ENCODE measurements at regions not wholly inside any gene's neighbourhood (a gene's known extent, or its start where the extent isn't known, plus 50 kb on each side); places are given as distances from the start of the nearest gene placed in this dataset.

- H3K27me3 ChIP-seq = peaks cover 0 to 40% of the 10 kb centered on the region in 2 donors
- intact Hi-C loops (cut with DNase I) = no loop called here
- H3K4me1 ChIP-seq = peaks cover 9 to 19% of the 10 kb centered on the region in 2 donors
- H3K36me3 ChIP-seq = no peaks in the 10 kb centered on the region
- DNase-seq = no peak
- no peaks in the 10 kb centered on the region for H3K9me3 ChIP-seq
- ATAC-seq = no peak
- TF ChIP-seq CTCF (IDR thresholded peaks at IDR 0.05) = no peak
- no peak overlapping the region for H3K4me3 ChIP-seq
- no peak overlapping the region for H3K27ac ChIP-seq
Observed at GRCh38 chr7:25946181-25946580, 205.8 kb upstream of the NFE2L3 start.

GRCh38 chr7:25947669-25948516 lies 204.1 kb upstream of the NFE2L3 start:
- TF ChIP-seq CTCF (IDR thresholded peaks at IDR 0.05) = no peak
- H3K36me3 ChIP-seq = no peaks in the 10 kb centered on the region
- peaks cover 9 to 27% of the 10 kb centered on the region in 2 donors for H3K4me1 ChIP-seq
- no peak for ATAC-seq
- no peak for DNase-seq
- intact Hi-C loops (cut with DNase I) = no loop called here
- H3K27me3 ChIP-seq = peaks cover 0 to 40% of the 10 kb centered on the region in 2 donors
- no peak overlapping the region for H3K27ac ChIP-seq
- no peak overlapping the region for H3K4me3 ChIP-seq
- H3K9me3 ChIP-seq = no peaks in the 10 kb centered on the region

- ATAC-seq = peak; percentile 42
- intact Hi-C loops (cut with DNase I) = no loop called here
- peak in 1 of 4 donors; percentile 54 for DNase-seq
- H3K4me1 ChIP-seq = peaks cover 9 to 27% of the 10 kb centered on the region in 2 donors
- H3K27ac ChIP-seq = peak overlapping the region in 1 of 2 donors; percentile 53
- H3K4me3 ChIP-seq = peak overlapping the region; percentile 65 to 66
- peaks cover 0 to 37% of the 10 kb centered on the region in 2 donors for H3K27me3 ChIP-seq
- no peaks in the 10 kb centered on the region for H3K36me3 ChIP-seq
- no peak for TF ChIP-seq CTCF (IDR thresholded peaks at IDR 0.05)
- no peaks in the 10 kb centered on the region for H3K9me3 ChIP-seq
Observed at GRCh38 chr7:25949736-25950487, 202.1 kb upstream of the NFE2L3 start.

GRCh38 chr7:25950488-25951413 lies 201.2 kb upstream of the NFE2L3 start:
- H3K4me1 ChIP-seq = peaks cover 5 to 27% of the 10 kb centered on the region in 2 donors
- DNase-seq (peak; percentile 90 to 97 (median 96)), ATAC-seq (peak; percentile 95)
- intact Hi-C loops (cut with DNase I) = no loop called here
- TF ChIP-seq CTCF (IDR thresholded peaks at IDR 0.05) = no peak
- H3K36me3 ChIP-seq = no peaks in the 10 kb centered on the region
- no peaks in the 10 kb centered on the region for H3K9me3 ChIP-seq
- peaks cover 0 to 37% of the 10 kb centered on the region in 2 donors for H3K27me3 ChIP-seq
- peak overlapping the region in 1 of 2 donors; percentile 53 for H3K27ac ChIP-seq
- peak overlapping the region; percentile 65 to 66 for H3K4me3 ChIP-seq

Data from left lung (tissue), 4 donors.